Bronchial epithelial cell (primary cell): ENCODE measurements at regions not wholly inside any gene's neighbourhood (a gene's known extent, or its start where the extent isn't known, plus 50 kb on each side); places are given as distances from the start of the nearest gene placed in this dataset.

Experiments used
- DNase-seq: peaks from one replicate; pipeline ENCODE4 v3.0.0-alpha.2; 2010; ENCODE audit warnings: low read depth
- FAIRE-seq: peaks from 2 replicates; lab custom pipeline; 2011; peaks lifted over from hg19 to GRCh38; lab: Jason Lieb, UNC
- H3K27me3 ChIP-seq: 2 replicates; pipeline ENCODE4 v1.5.1; 2011; ENCODE audit warnings: low read length; ENCODE audit not compliant: control insufficient read depth, insufficient read depth
- H3K36me3 ChIP-seq: 2 replicates; pipeline ENCODE4 v1.5.1; 2011; ENCODE audit warnings: low read length; ENCODE audit not compliant: control insufficient read depth, insufficient read depth
- H3K4me3 ChIP-seq: 2 replicates; pipeline ENCODE4 v1.5.1; 2011; ENCODE audit warnings: mild to moderate bottlenecking, low read depth, low read length, control low read depth
- TF ChIP-seq, protein P1 (sequence below): IDR thresholded peaks from 2 replicates; pipeline ENCODE4 v1.5.1; 2011; ENCODE audit warnings: mild to moderate bottlenecking, moderate library complexity, low read length, control low read depth, inconsistent platforms; ENCODE audit not compliant: insufficient read depth, severe bottlenecking

- no peak for FAIRE-seq
- DNase-seq = peak; percentile 93
- TF ChIP-seq, protein P1, sequence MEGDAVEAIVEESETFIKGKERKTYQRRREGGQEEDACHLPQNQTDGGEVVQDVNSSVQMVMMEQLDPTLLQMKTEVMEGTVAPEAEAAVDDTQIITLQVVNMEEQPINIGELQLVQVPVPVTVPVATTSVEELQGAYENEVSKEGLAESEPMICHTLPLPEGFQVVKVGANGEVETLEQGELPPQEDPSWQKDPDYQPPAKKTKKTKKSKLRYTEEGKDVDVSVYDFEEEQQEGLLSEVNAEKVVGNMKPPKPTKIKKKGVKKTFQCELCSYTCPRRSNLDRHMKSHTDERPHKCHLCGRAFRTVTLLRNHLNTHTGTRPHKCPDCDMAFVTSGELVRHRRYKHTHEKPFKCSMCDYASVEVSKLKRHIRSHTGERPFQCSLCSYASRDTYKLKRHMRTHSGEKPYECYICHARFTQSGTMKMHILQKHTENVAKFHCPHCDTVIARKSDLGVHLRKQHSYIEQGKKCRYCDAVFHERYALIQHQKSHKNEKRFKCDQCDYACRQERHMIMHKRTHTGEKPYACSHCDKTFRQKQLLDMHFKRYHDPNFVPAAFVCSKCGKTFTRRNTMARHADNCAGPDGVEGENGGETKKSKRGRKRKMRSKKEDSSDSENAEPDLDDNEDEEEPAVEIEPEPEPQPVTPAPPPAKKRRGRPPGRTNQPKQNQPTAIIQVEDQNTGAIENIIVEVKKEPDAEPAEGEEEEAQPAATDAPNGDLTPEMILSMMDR = no peak
- Histone ChIP-seq H3K4me3 (no peak overlapping the region), H3K27me3 (no peaks in the 10 kb centered on the region), H3K36me3 (no peaks in the 10 kb centered on the region)
Measured at GRCh38 chr13:80477661-80478443, 136.9 kb upstream of the SPRY2 start.

DNA sequence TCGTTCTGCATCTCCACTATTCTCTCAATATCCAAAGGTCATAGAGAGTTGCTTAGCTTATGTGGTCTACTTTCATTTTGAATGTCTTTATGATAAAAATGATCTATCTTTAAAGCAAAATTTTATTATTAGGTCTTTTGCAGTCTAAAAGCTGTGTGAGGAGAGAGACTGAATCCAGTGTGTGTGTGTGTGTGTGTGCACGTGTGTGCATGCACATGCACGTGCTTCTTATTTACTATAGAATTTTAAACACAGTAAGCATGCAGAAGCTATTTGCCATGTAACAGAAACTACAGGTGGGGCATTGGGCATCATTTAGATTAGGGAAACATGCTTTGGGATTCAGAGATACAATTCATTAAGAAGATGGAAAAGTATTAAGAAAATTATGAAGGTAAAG is 136.0 kb upstream of the SPRY2 start:
- DNase-seq (no peak), FAIRE-seq (no peak)
- Histone ChIP-seq H3K36me3 (no peaks in the 10 kb centered on the region), H3K4me3 (no peak overlapping the region), H3K27me3 (no peaks in the 10 kb centered on the region)
- TF ChIP-seq, protein P1 = no peak

DNA sequence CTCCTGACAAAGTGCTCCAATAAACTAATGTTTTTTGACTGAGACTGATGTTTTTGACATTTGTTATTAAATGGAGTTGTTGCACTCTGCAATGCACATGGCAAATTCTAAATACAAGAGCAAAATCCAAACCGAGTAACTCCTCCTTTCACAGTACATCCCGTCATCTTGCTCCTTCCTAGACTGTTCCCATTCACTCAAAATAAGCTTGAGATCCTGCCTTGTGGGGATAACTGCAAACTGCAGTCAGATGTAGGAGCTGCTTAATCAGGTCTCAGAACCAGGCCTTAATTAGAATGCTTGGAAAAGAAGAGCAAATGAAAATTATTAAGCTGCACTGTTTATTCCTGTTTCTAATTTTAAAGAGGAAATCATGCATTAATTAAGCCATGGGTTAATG is 134.8 kb upstream of the SPRY2 start:
- H3K27me3 ChIP-seq = no peaks in the 10 kb centered on the region
- TF ChIP-seq, protein P1 = no peak
- H3K36me3 ChIP-seq = no peaks in the 10 kb centered on the region
- DNase-seq = no peak
- FAIRE-seq = no peak
- no peak overlapping the region for H3K4me3 ChIP-seq

DNA sequence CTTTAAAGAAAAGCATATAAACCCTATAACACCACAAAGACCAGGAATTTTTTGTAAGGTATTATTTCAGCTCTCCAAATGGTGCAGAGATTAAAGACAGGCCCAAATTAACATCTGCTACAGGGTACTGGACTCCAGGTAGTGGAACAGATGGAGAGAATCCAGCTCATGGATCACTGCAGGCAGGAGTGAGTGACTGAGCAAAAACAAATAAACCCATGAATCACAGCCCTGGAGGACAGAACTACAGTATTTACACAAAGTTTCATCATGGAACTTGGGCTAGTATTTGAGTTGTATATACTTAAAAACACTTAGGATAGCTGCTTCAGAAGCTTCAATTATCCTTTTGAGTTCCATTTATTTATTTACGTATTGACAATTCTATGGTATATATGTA is 132.8 kb upstream of the SPRY2 start:
- DNase-seq (peak; percentile 94), FAIRE-seq (no peak)
- Histone ChIP-seq H3K36me3 (no peaks in the 10 kb centered on the region), H3K4me3 (no peak overlapping the region), H3K27me3 (no peaks in the 10 kb centered on the region)
- TF ChIP-seq, protein P1 = no peak

- Histone ChIP-seq H3K4me3 (no peak overlapping the region), H3K36me3 (no peaks in the 10 kb centered on the region), H3K27me3 (no peaks in the 10 kb centered on the region)
- DNase-seq (peak; percentile 91), FAIRE-seq (peak; percentile 92)
- TF ChIP-seq, protein P1 = no peak
Measured at GRCh38 chr13:80469853-80470381, 129.0 kb upstream of the SPRY2 start.
